GM23338 (cell line): ENCODE measurements at regions not wholly inside any gene's neighbourhood (a gene's known extent, or its start where the extent isn't known, plus 50 kb on each side); places are given as distances from the start of the nearest gene placed in this dataset.
A peak's percentile ranks its signal among the peaks of the same experiment; 100 is the strongest.

Experiments
- ATAC-seq: fragments of 200-7000 bp; cut with Tn5 transposase; 3 replicates; pipeline ENCODE4 v1.9.1; 2020
- DNase-seq: peaks from one replicate; pipeline ENCODE4 v3.0.0-alpha.2; 2015; ENCODE audit warnings: low spot score
- H2AFZ ChIP-seq: fragments of 200-600 bp; sonication (generic); 2 replicates; pipeline ENCODE4 v1.8.0; 2016; ENCODE audit warnings: antibody characterized with exemption, mild to moderate bottlenecking, moderate library complexity
- H3F3A ChIP-seq: fragments of 200-600 bp; sonication (generic); replicated peaks from 2 replicates; pipeline ENCODE4 v1.8.0; 2017; ENCODE audit warnings: antibody characterized with exemption, mixed run types, low read depth
- H3K27ac ChIP-seq: fragments of 200-600 bp; sonication (generic); 2 replicates; pipeline ENCODE4 v1.6.1; 2016; ENCODE audit warnings: low read depth
- H3K27me3 ChIP-seq: fragments of 200-600 bp; sonication (generic); 2 replicates; pipeline ENCODE4 v1.8.0; 2016; ENCODE audit warnings: mild to moderate bottlenecking, mixed run types, moderate library complexity; ENCODE audit not compliant: insufficient read depth
- H3K36me3 ChIP-seq: fragments of 200-600 bp; sonication (generic); 2 replicates; pipeline ENCODE4 v1.8.0; 2016; ENCODE audit warnings: mild to moderate bottlenecking; ENCODE audit not compliant: insufficient read depth
- H3K4me1 ChIP-seq: fragments of 200-600 bp; sonication (generic); 2 replicates; pipeline ENCODE4 v1.8.0; 2016; ENCODE audit warnings: mild to moderate bottlenecking, moderate library complexity; ENCODE audit not compliant: insufficient read depth
- H3K4me2 ChIP-seq: fragments of 200-600 bp; sonication (generic); 2 replicates; pipeline ENCODE4 v1.7.1; 2017; ENCODE audit warnings: mixed run types
- H3K4me3 ChIP-seq: fragments of 200-600 bp; sonication (generic); 2 replicates; pipeline ENCODE4 v1.6.1; 2016; ENCODE audit warnings: mixed run types
- H3K79me2 ChIP-seq: fragments of 200-600 bp; sonication (generic); replicated peaks from 2 replicates; pipeline ENCODE4 v1.8.0; 2017; ENCODE audit warnings: mild to moderate bottlenecking; ENCODE audit not compliant: insufficient read depth
- H3K9me2 ChIP-seq: fragments of 200-600 bp; sonication (generic); 2 replicates; pipeline ENCODE4 v1.8.0; 2017; ENCODE audit not compliant: insufficient read depth
- H4K20me1 ChIP-seq: fragments of 200-600 bp; sonication (generic); replicated peaks from 2 replicates; pipeline ENCODE4 v1.8.0; 2017; ENCODE audit warnings: mild to moderate bottlenecking; ENCODE audit not compliant: insufficient read depth
- H3K27ac Mint-ChIP-seq: 2 replicates; pipeline ENCODE4 v1.8.0; 2020; ENCODE audit warnings: inconsistent platforms, mild to moderate bottlenecking, moderate library complexity, mixed read lengths
- H3K27me3 Mint-ChIP-seq: 3 replicates; pipeline ENCODE4 v1.8.0; 2022; ENCODE audit warnings: low read depth, mild to moderate bottlenecking, moderate library complexity, mixed read lengths, inconsistent platforms; ENCODE audit not compliant: insufficient read depth, poor library complexity
- H3K36me3 Mint-ChIP-seq: 3 replicates; pipeline ENCODE4 v1.8.0; 2021; ENCODE audit warnings: low read depth, mild to moderate bottlenecking, inconsistent platforms, moderate library complexity, mixed read lengths
- H3K4me1 Mint-ChIP-seq: 3 replicates; pipeline ENCODE4 v1.8.0; 2020; ENCODE audit warnings: mild to moderate bottlenecking, inconsistent platforms, mixed read lengths
- H3K4me3 Mint-ChIP-seq: 3 replicates; pipeline ENCODE4 v1.8.0; 2021; ENCODE audit warnings: moderate library complexity, mild to moderate bottlenecking, inconsistent platforms, mixed read lengths
- H3K9me3 Mint-ChIP-seq: 3 replicates; pipeline ENCODE4 v1.8.0; 2020; ENCODE audit warnings: moderate library complexity, mild to moderate bottlenecking, inconsistent platforms, mixed read lengths
- CTCF ChIP-seq, 2 experiments: fragments of 200-600 bp in 1 of 2; sonication (generic) in 1 of 2; conservative IDR thresholded peaks; 2 replicates each; pipeline versions ENCODE4 v1.5.1 to v1.6.1; 2016 to 2017; ENCODE audit warnings: antibody characterized with exemption in 2 of 2, low read depth in 2 of 2, mild to moderate bottlenecking in 2 of 2, moderate library complexity in 1 of 2
- EZH2phosphoT487 ChIP-seq: fragments of 200-600 bp; sonication (generic); IDR thresholded peaks from one replicate; pipeline ENCODE4 v1.8.1; 2018; ENCODE audit warnings: antibody characterized with exemption; ENCODE audit not compliant: unreplicated experiment
- JUNB ChIP-seq: IDR thresholded peaks from one replicate; pipeline ENCODE4 v1.6.1; 2016; ENCODE audit warnings: antibody characterized with exemption; ENCODE audit not compliant: unreplicated experiment
- POLR2AphosphoS5 ChIP-seq: IDR thresholded peaks from 2 replicates; pipeline ENCODE4 v1.6.1; 2016; ENCODE audit warnings: antibody characterized with exemption, low read depth
- REST ChIP-seq: IDR thresholded peaks from one replicate; pipeline ENCODE4 v1.6.1; 2018; ENCODE audit warnings: antibody characterized with exemption; ENCODE audit not compliant: unreplicated experiment
- ZNF462 ChIP-seq: fragments of 250-450 bp; sonication (Bioruptor Pico); IDR thresholded peaks from 2 replicates; pipeline ENCODE4 v1.5.0; 2020; ENCODE audit warnings: mild to moderate bottlenecking, moderate library complexity

- Mint-ChIP-seq H3K4me1 (peaks cover 10% of the 10 kb centered on the region), H3K9me3 (no peaks in the 10 kb centered on the region), H3K27me3 (peaks cover 10% of the 10 kb centered on the region), H3K36me3 (no peaks in the 10 kb centered on the region), H3K4me3 (no peak overlapping the region), H3K27ac (no peak overlapping the region)
- TF ChIP-seq POLR2AphosphoS5 (no peak), ZNF462 (CRISPR knock-in tag) (no peak), REST (no peak), EZH2phosphoT487 (no peak), CTCF (conservative IDR thresholded peaks at IDR 0.05; ENCODE audit: low read depth in 2 of 2) (no peak), JUNB (no peak)
- peak; percentile 34; the same call in 2 of the 3 replicates for ATAC-seq
- Histone ChIP-seq H3F3A (no peaks in the 10 kb centered on the region), H2AFZ (no peak overlapping the region), H3K4me1 (no peaks in the 10 kb centered on the region), H3K36me3 (no peaks in the 10 kb centered on the region), H3K27me3 (no peaks in the 10 kb centered on the region), H3K4me2 (no peak overlapping the region), H4K20me1 (no peaks in the 10 kb centered on the region), H3K79me2 (no peaks in the 10 kb centered on the region), H3K4me3 (no peak overlapping the region), H3K9me2 (no peaks in the 10 kb centered on the region), H3K27ac (no peak overlapping the region)
- DNase-seq, result no peak
These were observed 97.6 kb downstream of the OLFM1 start for GRCh38 chr9:135185060-135185459.
